Epithelial cell of proximal tubule (primary cell): ENCODE measurements at regions not wholly inside any gene's neighbourhood (a gene's known extent, or its start where the extent isn't known, plus 50 kb on each side); places are given as distances from the start of the nearest gene placed in this dataset.

Experiments used
- DNase-seq: peaks from one replicate; pipeline ENCODE4 v3.0.0-alpha.2; 2011; ENCODE audit warnings: low read depth
- H3K4me3 ChIP-seq: 2 replicates; pipeline ENCODE4 v1.5.1; 2011; ENCODE audit warnings: low read depth, mild to moderate bottlenecking, low read length
- CTCF ChIP-seq: conservative IDR thresholded peaks from 2 replicates; pipeline ENCODE4 v1.5.1; 2012; ENCODE audit warnings: low read depth, mild to moderate bottlenecking, low read length

GRCh38 chr16:75921281-75921680 lies 195.0 kb upstream of the CPHXL start:
- H3K4me3 ChIP-seq: no peak overlapping the region
- TF ChIP-seq CTCF: no peak
- no peak for DNase-seq

DNA sequence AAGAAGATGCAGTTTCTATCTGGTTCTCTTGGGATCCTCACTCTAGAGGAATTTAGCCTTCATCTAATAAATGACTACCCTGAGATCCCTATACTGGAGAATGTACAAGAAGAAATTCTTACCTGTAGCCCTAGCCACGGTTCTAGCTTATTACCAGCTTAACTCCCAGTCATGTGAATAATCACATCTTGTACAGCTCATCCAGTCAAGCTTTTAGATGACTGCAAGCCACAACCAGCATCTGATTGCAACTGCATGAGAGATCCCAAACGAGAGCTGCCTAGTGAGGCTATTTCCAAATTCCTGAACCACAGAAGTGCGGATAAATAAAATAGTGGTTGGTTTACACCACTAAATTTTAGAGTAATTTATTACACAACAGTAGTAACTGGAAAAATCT lies 196.0 kb upstream of the CPHXL start:
- no peak for DNase-seq
- no peak for TF ChIP-seq CTCF
- H3K4me3 ChIP-seq: no peak overlapping the region

DNA sequence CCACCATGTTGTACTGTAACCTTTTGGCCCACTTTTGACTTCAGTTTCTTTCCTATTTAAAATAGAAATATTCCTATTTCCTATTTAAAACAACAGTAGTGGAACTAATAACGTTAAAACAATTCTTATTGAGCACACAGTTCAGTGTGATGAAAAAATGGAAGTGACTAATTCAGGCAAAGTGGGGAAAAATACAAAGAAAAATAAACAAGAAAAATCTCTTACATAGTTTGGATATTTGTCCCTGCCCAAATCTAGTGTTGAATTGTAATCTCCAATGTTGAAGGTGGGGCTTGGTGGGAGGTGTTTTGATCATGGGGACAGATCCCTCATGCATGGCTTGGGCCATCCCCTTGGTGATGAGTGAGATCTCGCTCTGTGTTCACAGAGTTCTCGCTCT lies 198.1 kb upstream of the CPHXL start:
- no peak for TF ChIP-seq CTCF
- no peak overlapping the region for H3K4me3 ChIP-seq
- no peak for DNase-seq

GRCh38 chr16:75927810-75928209 lies 201.5 kb upstream of the CPHXL start:
- H3K4me3 ChIP-seq: no peak overlapping the region
- DNase-seq: no peak
- no peak for TF ChIP-seq CTCF

GRCh38 chr16:75928295-75928694 lies 202.0 kb upstream of the CPHXL start:
- no peak for TF ChIP-seq CTCF
- H3K4me3 ChIP-seq: no peak overlapping the region
- DNase-seq: no peak

GRCh38 chr16:75929046-75929445 lies 202.8 kb upstream of the CPHXL start:
- TF ChIP-seq CTCF: no peak
- H3K4me3 ChIP-seq: no peak overlapping the region
- DNase-seq: no peak

- DNase-seq: no peak
- H3K4me3 ChIP-seq: no peak overlapping the region
- no peak for TF ChIP-seq CTCF
Observed at GRCh38 chr16:75931043-75931442, 204.8 kb upstream of the CPHXL start.
